ENCODE measurements at regions not wholly inside any gene's neighbourhood (a gene's known extent, or its start where the extent isn't known, plus 50 kb on each side); places are given as distances from the start of the nearest gene placed in this dataset.

GRCh38 chr9:105141146-105141975 is 103.1 kb upstream of the SLC44A1 start:
- WGBS, 2 donors: 71 to 84% methylated on average over 5 of the region's 5 CpGs
- DNase-seq (ENCODE audit: low spot score in 2 of 2): no peak
- intact Hi-C loops (cut with DNase I; ENCODE audit: low total_unique reads): no loop called here
- H3K4me3 ChIP-seq (ENCODE audit: low read depth, poor library complexity, severe bottlenecking): no peak overlapping the region
- TF ChIP-seq, protein P1, sequence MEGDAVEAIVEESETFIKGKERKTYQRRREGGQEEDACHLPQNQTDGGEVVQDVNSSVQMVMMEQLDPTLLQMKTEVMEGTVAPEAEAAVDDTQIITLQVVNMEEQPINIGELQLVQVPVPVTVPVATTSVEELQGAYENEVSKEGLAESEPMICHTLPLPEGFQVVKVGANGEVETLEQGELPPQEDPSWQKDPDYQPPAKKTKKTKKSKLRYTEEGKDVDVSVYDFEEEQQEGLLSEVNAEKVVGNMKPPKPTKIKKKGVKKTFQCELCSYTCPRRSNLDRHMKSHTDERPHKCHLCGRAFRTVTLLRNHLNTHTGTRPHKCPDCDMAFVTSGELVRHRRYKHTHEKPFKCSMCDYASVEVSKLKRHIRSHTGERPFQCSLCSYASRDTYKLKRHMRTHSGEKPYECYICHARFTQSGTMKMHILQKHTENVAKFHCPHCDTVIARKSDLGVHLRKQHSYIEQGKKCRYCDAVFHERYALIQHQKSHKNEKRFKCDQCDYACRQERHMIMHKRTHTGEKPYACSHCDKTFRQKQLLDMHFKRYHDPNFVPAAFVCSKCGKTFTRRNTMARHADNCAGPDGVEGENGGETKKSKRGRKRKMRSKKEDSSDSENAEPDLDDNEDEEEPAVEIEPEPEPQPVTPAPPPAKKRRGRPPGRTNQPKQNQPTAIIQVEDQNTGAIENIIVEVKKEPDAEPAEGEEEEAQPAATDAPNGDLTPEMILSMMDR (IDR thresholded peaks at IDR 0.05): no peak
- no peak for TF ChIP-seq POLR2A (IDR thresholded peaks at IDR 0.05)

- DNase-seq (ENCODE audit: low spot score in 2 of 2): no peak
- intact Hi-C loops (cut with DNase I; ENCODE audit: low total_unique reads): no loop called here
- WGBS, 2 donors: 81 to 82% methylated on average over 1 of the region's 1 CpG
Observed at GRCh38 chr9:105141976-105142250, 102.5 kb upstream of the SLC44A1 start.

GRCh38 chr9:105142406-105143135 is 101.9 kb upstream of the SLC44A1 start:
- 81 to 87% methylated on average over 8 of the region's 8 CpGs for WGBS, 2 donors

More at GRCh38 chr9:105141976-105142250, 102.5 kb upstream of the SLC44A1 start:
- no peak overlapping the region for H3K4me3 ChIP-seq (ENCODE audit: low read depth, poor library complexity, severe bottlenecking)
- TF ChIP-seq POLR2A (IDR thresholded peaks at IDR 0.05): no peak
- TF ChIP-seq, protein P1 (IDR thresholded peaks at IDR 0.05): no peak

DNA sequence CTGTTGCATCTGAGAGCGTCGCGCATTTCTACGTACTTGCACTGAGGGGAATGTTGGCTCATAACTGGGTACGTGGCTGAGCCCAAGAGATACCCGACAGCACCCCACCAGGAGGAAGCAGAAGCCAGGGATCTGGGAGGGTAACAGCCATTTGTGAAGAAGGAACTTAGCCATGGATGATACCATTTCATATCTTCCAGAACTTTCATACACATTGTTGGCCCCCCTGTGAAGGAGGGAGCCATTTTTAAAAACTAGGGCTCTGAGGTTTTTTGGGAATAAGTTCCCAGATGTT is 101.4 kb upstream of the SLC44A1 start:
- no peak for TF ChIP-seq POLR2A (IDR thresholded peaks at IDR 0.05)
- TF ChIP-seq, protein P1 (IDR thresholded peaks at IDR 0.05): no peak
- intact Hi-C loops (cut with DNase I; ENCODE audit: low total_unique reads): no loop called here
- no peak for DNase-seq (ENCODE audit: low spot score in 2 of 2)
- WGBS, 2 donors: 95 to 97% methylated on average over 6 of the region's 6 CpGs
- H3K4me3 ChIP-seq (ENCODE audit: low read depth, poor library complexity, severe bottlenecking): no peak overlapping the region

More at GRCh38 chr9:105142406-105143135, 101.9 kb upstream of the SLC44A1 start:
- intact Hi-C loops (cut with DNase I; ENCODE audit: low total_unique reads): no loop called here
- no peak overlapping the region for H3K4me3 ChIP-seq (ENCODE audit: low read depth, poor library complexity, severe bottlenecking)
- no peak for TF ChIP-seq POLR2A (IDR thresholded peaks at IDR 0.05)
- TF ChIP-seq, protein P1 (IDR thresholded peaks at IDR 0.05): no peak
- DNase-seq (ENCODE audit: low spot score in 2 of 2): no peak

DNA sequence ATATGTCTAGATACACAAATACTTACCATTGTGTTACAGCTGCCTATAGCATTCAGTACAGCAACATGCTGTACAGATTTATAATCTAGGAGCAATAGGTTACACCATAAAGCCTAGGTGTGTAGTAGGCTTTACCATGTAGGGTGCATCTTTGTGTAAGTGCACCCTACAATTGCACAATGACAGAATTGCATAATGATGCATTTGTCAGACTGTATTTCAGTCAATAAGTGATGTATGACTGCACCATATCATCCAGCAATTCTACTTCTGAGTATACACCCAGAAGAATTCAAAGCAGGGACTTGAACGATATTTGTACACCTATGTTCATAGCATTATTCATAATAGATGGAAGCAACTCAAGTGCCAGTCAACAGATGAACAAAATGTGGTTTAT is 100.4 kb upstream of the SLC44A1 start:
- H3K4me3 ChIP-seq (ENCODE audit: low read depth, poor library complexity, severe bottlenecking): no peak overlapping the region
- WGBS, 2 donors: 79 to 86% methylated on average over 1 of the region's 1 CpG
- TF ChIP-seq POLR2A (IDR thresholded peaks at IDR 0.05): no peak
- TF ChIP-seq, protein P1 (IDR thresholded peaks at IDR 0.05): no peak
- intact Hi-C loops (cut with DNase I; ENCODE audit: low total_unique reads): no loop called here
- DNase-seq (ENCODE audit: low spot score in 2 of 2): no peak

All from lower leg skin (tissue), 4 donors.